HEK293 (cell line): ENCODE measurements at regions not wholly inside any gene's neighbourhood (a gene's known extent, or its start where the extent isn't known, plus 50 kb on each side); places are given as distances from the start of the nearest gene placed in this dataset.

ENCODE experiments used
- CTCF ChIA-PET: fragments of 350-600 bp; formaldehyde crosslinking; extraction: SDS; loops from one replicate; lab custom pipeline; 2021; ENCODE audit warnings: antibody characterized with exemption; lab: Yijun Ruan, JAX
- POLR2A ChIA-PET: fragments of 300-600 bp; formaldehyde crosslinking; extraction: SDS; loops from one replicate; lab custom pipeline; 2020; ENCODE audit warnings: antibody characterized with exemption, inconsistent platforms; lab: Yijun Ruan, JAX
- H3K27ac ChIP-seq: fragments of 200-500 bp; sonication (Bioruptor generic); 2 replicates; pipeline ENCODE4 v1.5.1; 2014; ENCODE audit warnings: low read depth, low read length, control low read depth, inconsistent platforms; ENCODE audit errors: extremely low read depth
- H3K36me3 ChIP-seq, 2 experiments: fragments of 200-500 bp in 1 of 2; sonication (Bioruptor generic) in 1 of 2; 1 replicate in 1 of 2; 2 replicates in 1 of 2; pipeline ENCODE4 v1.5.1; 2014 to 2017; ENCODE audit warnings: inconsistent platforms in 2 of 2, low read length in 2 of 2; ENCODE audit not compliant: control insufficient read depth in 2 of 2, insufficient read depth in 1 of 2
- H3K4me1 ChIP-seq: fragments of 200-500 bp; sonication (Bioruptor generic); 2 replicates; pipeline ENCODE4 v1.5.1; 2014; ENCODE audit warnings: mild to moderate bottlenecking, low read length, inconsistent platforms; ENCODE audit not compliant: control insufficient read depth, insufficient read depth
- H3K4me3 ChIP-seq: 2 replicates; pipeline ENCODE4 v1.5.1; 2011; ENCODE audit warnings: low read depth, mild to moderate bottlenecking, control low read depth, low read length, moderate library complexity
- H3K9me3 ChIP-seq: fragments of 200-500 bp; sonication (Bioruptor generic); 2 replicates; pipeline ENCODE4 v1.5.1; 2014; ENCODE audit warnings: low read depth, low read length, inconsistent platforms; ENCODE audit not compliant: control insufficient read depth, insufficient read depth
- BCL6B ChIP-seq: fragments of 450-650 bp; formaldehyde crosslinking; IDR thresholded peaks from 2 replicates; pipeline ENCODE4 v1.5.1; 2017; ENCODE audit warnings: missing biosample characterization, missing genetic modification characterization
- CTCF ChIP-seq: fragments of 450-650 bp; formaldehyde crosslinking; IDR thresholded peaks from 2 replicates; pipeline ENCODE4 v1.5.1; 2016; ENCODE audit warnings: missing biosample characterization, missing genetic modification characterization
- GLI4 ChIP-seq: fragments of 450-650 bp; formaldehyde crosslinking; IDR thresholded peaks from 2 replicates; pipeline ENCODE4 v1.5.1; 2016; ENCODE audit warnings: missing biosample characterization, missing genetic modification characterization
- HOXA7 ChIP-seq: sonication (generic); formaldehyde crosslinking; IDR thresholded peaks from 2 replicates; pipeline ENCODE4 v1.8.1; 2022; ENCODE audit warnings: missing genetic modification reagents, borderline replicate concordance
- KLF1 ChIP-seq: fragments of 450-650 bp; formaldehyde crosslinking; IDR thresholded peaks from 2 replicates; pipeline ENCODE4 v1.5.1; 2016; ENCODE audit warnings: missing biosample characterization, missing genetic modification characterization
- KLF17 ChIP-seq: fragments of 450-650 bp; formaldehyde crosslinking; IDR thresholded peaks from 2 replicates; pipeline ENCODE4 v1.5.1; 2016; ENCODE audit warnings: missing biosample characterization, missing genetic modification characterization
- KLF7 ChIP-seq: fragments of 450-650 bp; formaldehyde crosslinking; IDR thresholded peaks from 2 replicates; pipeline ENCODE4 v1.5.1; 2016; ENCODE audit warnings: missing biosample characterization, missing genetic modification characterization, borderline replicate concordance
- PBX3 ChIP-seq: sonication (generic); formaldehyde crosslinking; IDR thresholded peaks from 2 replicates; pipeline ENCODE4 v1.8.1; 2022; ENCODE audit warnings: mild to moderate bottlenecking, moderate library complexity, missing genetic modification reagents
- PRDM6 ChIP-seq: fragments of 450-650 bp; formaldehyde crosslinking; IDR thresholded peaks from 2 replicates; pipeline ENCODE4 v1.5.1; 2017; ENCODE audit warnings: missing biosample characterization, missing genetic modification characterization
- ZBTB8A ChIP-seq: fragments of 450-650 bp; formaldehyde crosslinking; IDR thresholded peaks from 2 replicates; pipeline ENCODE4 v1.5.1; 2016; ENCODE audit warnings: missing biosample characterization, missing genetic modification characterization
- ZNF121 ChIP-seq: fragments of 450-650 bp; formaldehyde crosslinking; IDR thresholded peaks from 2 replicates; pipeline ENCODE4 v1.5.1; 2016; ENCODE audit warnings: missing biosample characterization, missing genetic modification characterization
- ZNF148 ChIP-seq: fragments of 450-650 bp; formaldehyde crosslinking; IDR thresholded peaks from 2 replicates; pipeline ENCODE4 v1.5.0; 2017; ENCODE audit warnings: missing biosample characterization, missing genetic modification characterization, borderline replicate concordance
- ZNF169 ChIP-seq: fragments of 450-650 bp; formaldehyde crosslinking; IDR thresholded peaks from 2 replicates; pipeline ENCODE4 v1.5.1; 2016; ENCODE audit warnings: missing biosample characterization, missing genetic modification characterization
- ZNF221 ChIP-seq: fragments of 450-650 bp; formaldehyde crosslinking; IDR thresholded peaks from 2 replicates; pipeline ENCODE4 v1.5.1; 2017; ENCODE audit warnings: missing biosample characterization, missing genetic modification characterization, borderline replicate concordance
- ZNF24 ChIP-seq: fragments of 450-650 bp; formaldehyde crosslinking; IDR thresholded peaks from 2 replicates; pipeline ENCODE4 v1.5.1; 2016; ENCODE audit warnings: missing biosample characterization, missing genetic modification characterization
- ZNF350 ChIP-seq: fragments of 450-650 bp; formaldehyde crosslinking; IDR thresholded peaks from 2 replicates; pipeline ENCODE4 v1.5.0; 2017; ENCODE audit warnings: missing biosample characterization, mild to moderate bottlenecking, missing genetic modification characterization
- ZNF398 ChIP-seq: fragments of 450-650 bp; formaldehyde crosslinking; IDR thresholded peaks from 2 replicates; pipeline ENCODE4 v1.5.1; 2017; ENCODE audit warnings: missing biosample characterization, missing genetic modification characterization
- ZNF707 ChIP-seq: fragments of 450-650 bp; formaldehyde crosslinking; IDR thresholded peaks from 2 replicates; pipeline ENCODE4 v1.5.1; 2016; ENCODE audit warnings: missing biosample characterization, missing genetic modification characterization
- ZSCAN23 ChIP-seq: fragments of 450-650 bp; formaldehyde crosslinking; IDR thresholded peaks from 2 replicates; pipeline ENCODE4 v1.5.1; 2016; ENCODE audit warnings: missing biosample characterization, missing genetic modification characterization

GRCh38 chr2:126785862-126786261 is 112.8 kb upstream of the TEX51 start:
- Histone ChIP-seq H3K4me3 (no peak overlapping the region), H3K4me1 (no peaks in the 10 kb centered on the region), H3K36me3 (no peaks in the 10 kb centered on the region), H3K9me3 (no peaks in the 10 kb centered on the region), H3K27ac (no peak overlapping the region)
- TF ChIP-seq ZNF350 (tag by site-specific recombination) (no peak), ZNF221 (no peak), ZNF148 (tag by site-specific recombination) (no peak), KLF1 (tag by site-specific recombination) (no peak), KLF17 (no peak), PBX3 (CRISPR knock-in tag) (no peak), ZNF121 (tag by site-specific recombination) (no peak), ZNF169 (tag by site-specific recombination) (no peak), ZBTB8A (tag by site-specific recombination) (no peak), GLI4 (tag by site-specific recombination) (no peak), BCL6B (no peak), CTCF (tag by site-specific recombination) (no peak), HOXA7 (CRISPR knock-in tag) (no peak), PRDM6 (tag by site-specific recombination) (no peak), KLF7 (tag by site-specific recombination) (no peak), ZSCAN23 (tag by site-specific recombination) (no peak), ZNF707 (tag by site-specific recombination) (no peak), ZNF24 (tag by site-specific recombination) (no peak), ZNF398 (tag by site-specific recombination) (no peak)
- ChIA-PET POLR2A (no interaction called here), CTCF (no interaction called here)
